A673 (cell line): ENCODE measurements at regions not wholly inside any gene's neighbourhood (a gene's known extent, or its start where the extent isn't known, plus 50 kb on each side); places are given as distances from the start of the nearest gene placed in this dataset.

Experiments
- EZH2 ChIP-seq: fragments of 200-600 bp; sonication (generic); IDR thresholded peaks from 2 replicates; pipeline ENCODE4 v1.6.1; 2017; ENCODE audit warnings: borderline replicate concordance, low read depth, mild to moderate bottlenecking, mixed read lengths, antibody characterized with exemption, low read length; ENCODE audit not compliant: poor library complexity, severe bottlenecking
- TF ChIP-seq, protein P1 (sequence below): fragments of 300-800, 200-600 bp; sonication (generic); conservative IDR thresholded peaks from 2 replicates; pipeline ENCODE4 v1.5.1; 2017; ENCODE audit warnings: low read depth, mild to moderate bottlenecking, antibody characterized with exemption, low read length, moderate library complexity, mixed read lengths

DNA sequence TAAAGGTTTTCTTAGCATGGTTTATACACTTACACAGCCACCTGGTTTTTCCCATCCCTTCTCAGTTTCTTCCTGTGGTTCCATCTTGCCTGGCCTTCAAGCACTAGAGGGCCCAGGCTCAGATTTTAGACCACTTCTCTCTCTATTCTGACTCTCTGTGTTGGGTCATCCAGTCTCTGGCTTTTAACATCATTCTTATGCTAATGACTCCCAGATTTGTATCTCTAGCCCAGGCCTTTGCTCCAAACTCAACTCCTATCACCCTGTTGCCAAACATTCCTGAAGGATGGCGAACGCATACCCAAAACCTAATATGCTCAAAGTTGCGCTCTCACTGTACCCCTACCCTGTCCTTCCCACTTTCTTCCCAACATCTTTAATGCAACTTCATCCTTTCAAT, 135.1 kb downstream of the SPATA19 start:
- TF ChIP-seq, protein P1, sequence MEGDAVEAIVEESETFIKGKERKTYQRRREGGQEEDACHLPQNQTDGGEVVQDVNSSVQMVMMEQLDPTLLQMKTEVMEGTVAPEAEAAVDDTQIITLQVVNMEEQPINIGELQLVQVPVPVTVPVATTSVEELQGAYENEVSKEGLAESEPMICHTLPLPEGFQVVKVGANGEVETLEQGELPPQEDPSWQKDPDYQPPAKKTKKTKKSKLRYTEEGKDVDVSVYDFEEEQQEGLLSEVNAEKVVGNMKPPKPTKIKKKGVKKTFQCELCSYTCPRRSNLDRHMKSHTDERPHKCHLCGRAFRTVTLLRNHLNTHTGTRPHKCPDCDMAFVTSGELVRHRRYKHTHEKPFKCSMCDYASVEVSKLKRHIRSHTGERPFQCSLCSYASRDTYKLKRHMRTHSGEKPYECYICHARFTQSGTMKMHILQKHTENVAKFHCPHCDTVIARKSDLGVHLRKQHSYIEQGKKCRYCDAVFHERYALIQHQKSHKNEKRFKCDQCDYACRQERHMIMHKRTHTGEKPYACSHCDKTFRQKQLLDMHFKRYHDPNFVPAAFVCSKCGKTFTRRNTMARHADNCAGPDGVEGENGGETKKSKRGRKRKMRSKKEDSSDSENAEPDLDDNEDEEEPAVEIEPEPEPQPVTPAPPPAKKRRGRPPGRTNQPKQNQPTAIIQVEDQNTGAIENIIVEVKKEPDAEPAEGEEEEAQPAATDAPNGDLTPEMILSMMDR, result no peak
- TF ChIP-seq EZH2, result no peak
